ENCODE measurements at regions not wholly inside any gene's neighbourhood (a gene's known extent, or its start where the extent isn't known, plus 50 kb on each side); places are given as distances from the start of the nearest gene placed in this dataset.

- no peak for DNase-seq (ENCODE audit: low read depth in 1 of 2, low spot score in 1 of 2)
- no peaks in the 10 kb centered on the region for H3K9me3 ChIP-seq (ENCODE audit: low read depth)
- no peak for TF ChIP-seq CTCF (IDR thresholded peaks at IDR 0.05; ENCODE audit: low read depth, low read length)
- no peak overlapping the region for H3K4me3 ChIP-seq
- H3K27ac ChIP-seq: no peak overlapping the region
- H3K27me3 ChIP-seq: no peaks in the 10 kb centered on the region
- H3K4me1 ChIP-seq (ENCODE audit: low read depth): no peaks in the 10 kb centered on the region
- no peaks in the 10 kb centered on the region for H3K36me3 ChIP-seq
Measured at GRCh38 chr9:134987376-134987775, 69.7 kb upstream of the FCN1 start.

DNA sequence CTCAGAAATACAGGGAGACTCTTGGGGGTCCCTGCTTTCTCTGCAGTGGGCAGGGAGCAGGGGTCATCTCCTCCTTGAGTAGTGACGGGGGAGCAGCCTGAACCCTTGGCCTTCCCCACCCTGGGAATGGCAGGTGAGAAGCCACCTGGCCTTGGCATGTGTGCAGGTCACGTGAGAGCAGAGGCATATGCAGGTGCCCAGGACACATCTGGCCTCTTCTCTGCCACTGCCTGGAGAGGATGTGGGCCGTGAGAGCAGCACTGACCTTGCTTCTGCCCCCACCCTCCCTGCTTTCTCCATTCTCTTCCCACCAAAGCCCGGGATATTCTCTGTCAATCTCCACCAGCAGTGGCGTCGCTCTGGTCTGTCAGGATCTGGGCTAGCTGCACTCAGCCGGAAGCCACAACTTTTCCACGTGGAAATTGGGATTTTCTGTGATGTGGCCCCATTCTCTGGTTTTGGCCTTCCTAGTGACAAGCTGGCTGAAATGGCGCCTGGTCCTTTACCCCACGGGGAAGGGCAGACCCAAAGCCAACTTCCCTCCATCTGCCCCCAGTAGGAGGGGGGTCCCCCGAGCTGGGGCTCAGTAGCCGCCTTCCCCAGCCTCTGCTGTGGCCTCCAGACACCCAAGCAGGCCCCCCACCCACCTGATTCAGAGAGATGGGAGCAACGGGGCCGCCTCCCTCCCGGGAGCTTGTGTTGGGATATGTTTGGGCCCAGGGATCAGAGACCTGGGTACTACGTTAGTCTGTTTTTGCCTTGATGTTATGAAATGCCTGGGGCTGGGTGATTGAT, 70.4 kb upstream of the FCN1 start:
- no peak for DNase-seq (ENCODE audit: low read depth in 1 of 2, low spot score in 1 of 2)
- H3K4me1 ChIP-seq (ENCODE audit: low read depth): no peaks in the 10 kb centered on the region
- no peaks in the 10 kb centered on the region for H3K27me3 ChIP-seq
- no peaks in the 10 kb centered on the region for H3K9me3 ChIP-seq (ENCODE audit: low read depth)
- H3K36me3 ChIP-seq: no peaks in the 10 kb centered on the region
- no peak overlapping the region for H3K27ac ChIP-seq
- TF ChIP-seq CTCF (IDR thresholded peaks at IDR 0.05; ENCODE audit: low read depth, low read length): no peak
- H3K4me3 ChIP-seq: no peak overlapping the region

DNA sequence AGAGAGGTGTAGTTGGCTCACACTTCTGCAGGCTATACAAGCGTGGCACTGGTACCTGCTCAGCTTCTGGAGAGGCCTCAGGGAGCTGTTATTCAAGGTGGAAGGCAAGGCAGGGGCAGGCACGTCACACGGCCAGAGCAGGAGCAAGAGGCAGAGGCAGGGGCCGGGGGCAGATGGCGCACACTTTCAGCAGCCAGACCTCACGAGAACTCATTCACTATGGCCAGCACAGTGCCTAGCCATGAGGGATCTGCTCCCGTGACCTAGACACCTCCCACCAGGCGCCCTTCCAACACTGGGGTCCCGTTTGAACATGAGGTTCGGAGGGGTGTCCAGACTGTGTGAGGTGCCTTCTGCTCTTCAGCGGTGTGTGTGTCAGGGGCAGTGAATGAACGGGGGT, 71.0 kb upstream of the FCN1 start:
- Histone ChIP-seq H3K27me3 (no peaks in the 10 kb centered on the region), H3K36me3 (no peaks in the 10 kb centered on the region), H3K9me3 (ENCODE audit: low read depth) (no peaks in the 10 kb centered on the region), H3K4me1 (ENCODE audit: low read depth) (no peaks in the 10 kb centered on the region), H3K27ac (no peak overlapping the region), H3K4me3 (no peak overlapping the region)
- TF ChIP-seq CTCF (IDR thresholded peaks at IDR 0.05; ENCODE audit: low read depth, low read length): no peak
- DNase-seq (ENCODE audit: low read depth in 1 of 2, low spot score in 1 of 2): no peak

GRCh38 chr9:134989206-134990065, 71.7 kb upstream of the FCN1 start:
- Histone ChIP-seq H3K4me3 (no peak overlapping the region), H3K27me3 (no peaks in the 10 kb centered on the region), H3K27ac (no peak overlapping the region), H3K36me3 (no peaks in the 10 kb centered on the region), H3K4me1 (ENCODE audit: low read depth) (no peaks in the 10 kb centered on the region), H3K9me3 (ENCODE audit: low read depth) (no peaks in the 10 kb centered on the region)
- no peak for TF ChIP-seq CTCF (IDR thresholded peaks at IDR 0.05; ENCODE audit: low read depth, low read length)
- DNase-seq (ENCODE audit: low read depth in 1 of 2, low spot score in 1 of 2): no peak

- no peaks in the 10 kb centered on the region for H3K9me3 ChIP-seq (ENCODE audit: low read depth)
- H3K4me1 ChIP-seq (ENCODE audit: low read depth): no peaks in the 10 kb centered on the region
- no peaks in the 10 kb centered on the region for H3K27me3 ChIP-seq
- DNase-seq (ENCODE audit: low read depth in 1 of 2, low spot score in 1 of 2): no peak
- H3K4me3 ChIP-seq: no peak overlapping the region
- no peaks in the 10 kb centered on the region for H3K36me3 ChIP-seq
- H3K27ac ChIP-seq: no peak overlapping the region
- no peak for TF ChIP-seq CTCF (IDR thresholded peaks at IDR 0.05; ENCODE audit: low read depth, low read length)
Measured at GRCh38 chr9:134991808-134992754, 74.4 kb upstream of the FCN1 start.
